Lower leg skin (tissue), 4 donors: ENCODE measurements at regions not wholly inside any gene's neighbourhood (a gene's known extent, or its start where the extent isn't known, plus 50 kb on each side); places are given as distances from the start of the nearest gene placed in this dataset.

Experiments
- DNase-seq, 2 donors: peaks; one replicate each; pipeline ENCODE4 v3.0.0-alpha.2; 2019; ENCODE audit warnings: low spot score in 2 of 2
- H3K4me3 ChIP-seq: fragments of 200-600 bp; sonication (generic); 2 replicates; pipeline ENCODE4 v1.5.1; 2017; ENCODE audit warnings: mild to moderate bottlenecking, low read depth; ENCODE audit not compliant: poor library complexity, severe bottlenecking
- CTCF ChIP-seq, 3 donors: fragments of 450-650 bp; IDR thresholded peaks; one replicate each; pipeline ENCODE4 v1.5.1; 2016; ENCODE audit warnings: antibody characterized with exemption in 3 of 3, mild to moderate bottlenecking in 3 of 3, moderate library complexity in 2 of 3
- POLR2A ChIP-seq, 2 donors: fragments of 450-650 bp; IDR thresholded peaks; one replicate each; pipeline ENCODE4 v1.6.1; 2016 to 2017; ENCODE audit warnings: antibody characterized with exemption in 2 of 2, mild to moderate bottlenecking in 1 of 2, moderate library complexity in 1 of 2
- WGBS, 2 donors: methylation state at CpG; one replicate each; pipeline ENCODE4 v1.1.5; 2018; 5-methylcytosine and 5-hydroxymethylcytosine counted together
- intact Hi-C: fragments of 100-400 bp; cut with DNase I; formaldehyde crosslinking; loops from one replicate; pipeline ENCODE4 v1.15.0; 2023; ENCODE audit warnings: low total_unique reads

DNA sequence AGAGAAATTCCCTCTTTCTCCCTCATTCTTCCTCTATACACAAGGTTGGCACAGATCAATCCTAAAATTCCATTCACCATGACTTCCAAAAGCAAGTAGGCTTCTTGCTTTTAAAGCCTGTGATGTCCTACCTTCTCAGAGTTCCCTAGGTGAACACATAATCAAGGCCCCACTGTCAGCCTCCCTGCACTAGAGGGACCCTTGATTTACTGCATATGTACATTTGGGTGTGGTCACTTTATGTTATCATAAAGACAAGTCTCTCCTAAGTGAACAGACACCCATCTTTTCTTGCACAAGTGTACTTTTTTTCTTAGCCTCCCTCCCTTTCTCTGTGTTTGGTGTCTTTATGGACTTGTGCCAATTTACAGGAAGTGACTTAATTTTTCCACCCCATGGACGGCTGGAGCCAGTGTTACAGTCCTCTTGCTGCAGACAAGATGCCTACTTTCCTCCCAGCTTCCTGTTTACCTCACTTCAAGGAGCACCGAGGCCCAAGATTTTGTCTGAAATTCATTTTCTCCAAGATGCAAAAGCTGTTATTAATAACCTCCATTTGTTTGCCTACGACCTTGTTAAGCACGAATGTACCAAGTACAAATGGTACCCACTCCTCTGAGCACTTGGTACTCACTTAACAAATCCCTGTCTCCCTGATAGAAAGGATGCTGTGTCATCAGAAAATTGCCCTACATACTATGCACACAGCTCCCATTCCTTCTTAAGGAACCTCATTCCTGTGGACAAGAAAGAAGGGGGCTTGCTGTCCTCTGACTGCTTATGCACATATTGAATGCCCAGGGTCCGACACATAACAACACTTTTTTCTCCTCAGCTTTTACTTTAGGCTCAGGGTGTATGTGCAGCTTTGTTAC is 82.8 kb upstream of the SLC44A3 start:
- WGBS, 2 donors = 60 to 65% methylated on average over 5 of the region's 5 CpGs
- no peak overlapping the region for H3K4me3 ChIP-seq
- intact Hi-C loops = no loop called here
- no peak for DNase-seq
- TF ChIP-seq CTCF (IDR thresholded peaks at IDR 0.05) = no peak

- 81 to 91% methylated on average over 1 of the region's 1 CpG for WGBS, 2 donors
- intact Hi-C loops = no loop called here
- TF ChIP-seq POLR2A (IDR thresholded peaks at IDR 0.05) (no peak), CTCF (IDR thresholded peaks at IDR 0.05) (no peak)
- no peak for DNase-seq
- H3K4me3 ChIP-seq = no peak overlapping the region
Observed at GRCh38 chr1:94736549-94736948, 83.6 kb upstream of the SLC44A3 start.

DNA sequence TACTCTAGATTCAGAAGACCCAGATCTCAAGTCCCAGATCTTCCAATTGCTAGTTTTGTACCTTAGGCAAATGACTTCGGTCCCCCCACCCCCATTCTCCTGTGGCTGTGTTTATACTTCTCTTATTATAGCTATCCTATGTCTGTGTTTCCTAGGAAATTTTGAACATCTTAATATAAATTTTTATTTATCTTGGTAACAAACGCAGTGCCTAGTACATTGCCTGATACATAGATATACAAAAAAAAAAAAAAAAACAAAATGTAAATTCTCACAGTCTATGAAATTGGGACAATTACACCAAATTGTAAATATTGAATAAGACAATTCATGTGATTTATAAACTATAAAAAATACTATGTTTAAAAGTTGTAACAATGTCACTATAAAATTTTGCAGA is 84.1 kb upstream of the SLC44A3 start:
- DNase-seq = no peak
- no peak overlapping the region for H3K4me3 ChIP-seq
- TF ChIP-seq CTCF (IDR thresholded peaks at IDR 0.05) (no peak), POLR2A (IDR thresholded peaks at IDR 0.05) (no peak)
- 86 to 88% methylated on average over 2 of the region's 2 CpGs for WGBS, 2 donors
- intact Hi-C loops = no loop called here

DNA sequence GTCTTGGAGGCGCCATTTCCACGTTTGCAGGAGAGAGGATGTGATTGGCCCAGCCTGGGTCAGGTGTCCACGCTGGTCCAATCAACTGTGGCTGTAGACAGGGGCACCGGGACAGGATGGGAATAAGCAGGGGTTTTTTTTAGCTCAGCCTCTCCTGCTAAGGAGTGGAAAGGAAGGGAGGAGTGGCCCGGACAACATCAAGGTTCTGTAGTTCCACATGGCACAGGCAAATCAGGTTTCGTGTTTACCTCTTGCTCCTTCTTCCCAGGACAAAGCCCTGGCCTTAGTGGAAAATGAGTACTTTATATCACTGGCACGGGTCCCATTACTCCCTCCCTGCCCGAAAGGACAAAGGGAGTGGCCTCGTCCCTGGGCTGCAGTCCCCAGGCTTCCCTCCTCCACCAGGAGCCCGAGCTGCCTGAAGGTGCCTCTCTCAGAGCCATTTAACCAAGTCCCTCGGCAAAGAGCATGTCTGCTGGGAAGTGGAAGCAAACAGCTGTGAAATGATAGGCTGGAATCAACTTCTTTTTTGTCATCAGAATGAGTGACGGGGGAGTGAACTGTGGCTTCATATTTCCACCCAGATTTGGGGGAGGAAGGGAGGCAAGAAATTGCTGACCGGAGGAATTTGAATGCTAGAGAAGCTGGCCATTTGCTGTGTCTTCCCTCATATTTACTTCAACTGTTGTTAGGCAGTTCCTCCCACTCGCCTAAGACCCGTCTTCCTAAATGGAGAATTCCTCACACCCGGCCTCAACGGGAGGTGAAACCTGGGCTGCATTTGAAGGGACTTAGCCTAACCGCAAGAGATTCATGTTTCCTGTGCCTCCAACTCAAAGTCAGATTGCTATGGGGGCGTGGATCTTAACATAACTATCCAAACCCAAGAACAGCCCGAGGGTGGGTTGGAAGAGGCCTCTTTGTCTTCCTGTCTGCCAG is 84.9 kb upstream of the SLC44A3 start:
- 50 to 56% methylated on average over 20 of the region's 20 CpGs for WGBS, 2 donors
- intact Hi-C loops = no loop called here
- no peak for DNase-seq
- TF ChIP-seq POLR2A (IDR thresholded peaks at IDR 0.05) (no peak), CTCF (IDR thresholded peaks at IDR 0.05) (no peak)
- no peak overlapping the region for H3K4me3 ChIP-seq

DNA sequence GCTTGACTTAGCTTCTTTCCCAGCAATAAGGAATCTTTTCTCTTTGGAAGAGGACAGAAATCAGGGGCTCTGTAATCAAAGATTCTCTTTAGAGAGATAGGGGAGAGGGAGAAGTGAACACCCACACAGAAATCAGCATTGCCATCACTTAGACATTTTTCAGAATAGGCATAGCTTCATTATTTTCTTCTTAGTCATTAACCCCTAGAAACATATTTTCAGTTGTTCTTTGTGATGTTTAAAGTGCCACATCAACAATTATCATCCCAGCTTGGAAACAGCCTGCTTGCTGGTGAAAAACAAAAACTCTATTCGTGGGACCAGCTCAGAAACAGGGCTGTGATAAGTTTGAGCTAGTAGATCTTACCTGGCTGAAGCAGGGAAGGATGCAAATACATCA is 88.3 kb upstream of the SLC44A3 start:
- WGBS, 2 donors = 71 to 72% methylated on average over 1 of the region's 1 CpG
- no peak overlapping the region for H3K4me3 ChIP-seq
- intact Hi-C loops = no loop called here
- DNase-seq = no peak
- no peak for TF ChIP-seq POLR2A (IDR thresholded peaks at IDR 0.05)
- no peak for TF ChIP-seq CTCF (IDR thresholded peaks at IDR 0.05)
